HUES64 (cell line): ENCODE measurements at regions not wholly inside any gene's neighbourhood (a gene's known extent, or its start where the extent isn't known, plus 50 kb on each side); places are given as distances from the start of the nearest gene placed in this dataset.
"Not testable (repeated sequence)": the region's sequence is repeated elsewhere in the genome, so short reads cannot be mapped to it uniquely, and the experiment has no call there.

Experiments used
- H3K27ac ChIP-seq: 2 replicates; pipeline ENCODE4 v1.7.0; 2013; ENCODE audit warnings: low read depth, low read length, inconsistent platforms
- H3K27me3 ChIP-seq: 2 replicates; pipeline ENCODE4 v1.6.1; 2013; ENCODE audit warnings: mild to moderate bottlenecking, low read length; ENCODE audit not compliant: insufficient read depth
- H3K36me3 ChIP-seq: 2 replicates; pipeline ENCODE4 v1.6.1; 2013; ENCODE audit warnings: mild to moderate bottlenecking, low read length; ENCODE audit not compliant: insufficient read depth
- H3K4me1 ChIP-seq: 2 replicates; pipeline ENCODE4 v1.6.1; 2013; ENCODE audit warnings: mild to moderate bottlenecking, low read length, moderate library complexity; ENCODE audit not compliant: insufficient read depth
- H3K4me3 ChIP-seq: 2 replicates; pipeline ENCODE4 v1.5.1; 2013; ENCODE audit warnings: mild to moderate bottlenecking, low read length, moderate library complexity
- H3K9ac ChIP-seq: 2 replicates; pipeline ENCODE4 v1.6.1; 2013; ENCODE audit warnings: mild to moderate bottlenecking, low read depth, low read length
- H3K9me3 ChIP-seq: 2 replicates; pipeline ENCODE4 v1.6.1; 2013; ENCODE audit warnings: low read depth, low read length; ENCODE audit not compliant: insufficient read depth
- whole genome bisulfite sequencing: fragments of 150-250, 120-280 bp; methylation state at CpG from one replicate; pipeline ENCODE4 v1.1.7; 2013; ENCODE audit warnings: missing lambda C conversion rate; 5-methylcytosine and 5-hydroxymethylcytosine counted together

GRCh38 chr11:91483956-91484355 lies 740.7 kb upstream of the FAT3 start:
- not testable (repeated sequence) for H3K27ac ChIP-seq, H3K4me1 ChIP-seq, H3K27me3 ChIP-seq, H3K9ac ChIP-seq, H3K36me3 ChIP-seq, H3K4me3 ChIP-seq, H3K9me3 ChIP-seq
- WGBS, result 80% methylated on average over 1 of the region's 1 CpG

- not testable (repeated sequence) for H3K27me3 ChIP-seq, H3K36me3 ChIP-seq, H3K27ac ChIP-seq, H3K4me3 ChIP-seq, H3K9ac ChIP-seq, H3K4me1 ChIP-seq, H3K9me3 ChIP-seq
- no CpG with 5 or more reads among the region's 2 CpGs for WGBS
Measured at GRCh38 chr11:91481875-91482274, 742.7 kb upstream of the FAT3 start.

- no peak overlapping the region for H3K9ac ChIP-seq
- H3K4me1 ChIP-seq, result no peaks in the 10 kb centered on the region
- H3K27ac ChIP-seq, result no peak overlapping the region
- no peaks in the 10 kb centered on the region for H3K9me3 ChIP-seq
- H3K4me3 ChIP-seq, result no peak overlapping the region
- no peaks in the 10 kb centered on the region for H3K36me3 ChIP-seq
- no peaks in the 10 kb centered on the region for H3K27me3 ChIP-seq
- 89% methylated on average over 2 of the region's 3 CpGs for WGBS
Measured at GRCh38 chr11:91470656-91471055, 754.0 kb upstream of the FAT3 start.

- H3K27ac ChIP-seq, result no peak overlapping the region
- WGBS, result no CpG with 5 or more reads among the region's 1 CpG
- H3K9me3 ChIP-seq, result no peaks in the 10 kb centered on the region
- H3K27me3 ChIP-seq, result no peaks in the 10 kb centered on the region
- H3K4me3 ChIP-seq, result no peak overlapping the region
- no peaks in the 10 kb centered on the region for H3K4me1 ChIP-seq
- no peaks in the 10 kb centered on the region for H3K36me3 ChIP-seq
- no peak overlapping the region for H3K9ac ChIP-seq
Measured at GRCh38 chr11:91459840-91460239, 764.8 kb upstream of the FAT3 start.

- 88% methylated on average over 4 of the region's 4 CpGs for WGBS
- Histone ChIP-seq H3K27me3 (no peaks in the 10 kb centered on the region), H3K27ac (no peak overlapping the region), H3K9ac (no peak overlapping the region), H3K9me3 (no peaks in the 10 kb centered on the region), H3K4me1 (no peaks in the 10 kb centered on the region), H3K4me3 (no peak overlapping the region), H3K36me3 (no peaks in the 10 kb centered on the region)
Measured at GRCh38 chr11:91446267-91446666, 778.4 kb upstream of the FAT3 start.

GRCh38 chr11:91435694-91436395 lies 788.8 kb upstream of the FAT3 start:
- 82% methylated on average over 7 of the region's 7 CpGs for WGBS
- no peaks in the 10 kb centered on the region for H3K4me1 ChIP-seq

GRCh38 chr11:91433284-91434010 lies 791.2 kb upstream of the FAT3 start:
- no peaks in the 10 kb centered on the region for H3K9me3 ChIP-seq
- H3K4me1 ChIP-seq, result no peaks in the 10 kb centered on the region
- 89% methylated on average over 8 of the region's 8 CpGs for WGBS

More at GRCh38 chr11:91435694-91436395, 788.8 kb upstream of the FAT3 start:
- H3K9ac ChIP-seq, result no peak overlapping the region
- H3K36me3 ChIP-seq, result no peaks in the 10 kb centered on the region
- no peak overlapping the region for H3K4me3 ChIP-seq
- no peaks in the 10 kb centered on the region for H3K27me3 ChIP-seq
- no peaks in the 10 kb centered on the region for H3K9me3 ChIP-seq
- H3K27ac ChIP-seq, result no peak overlapping the region

GRCh38 chr11:91421641-91422040 lies 803.0 kb upstream of the FAT3 start:
- Histone ChIP-seq H3K9ac (no peak overlapping the region), H3K4me1 (no peaks in the 10 kb centered on the region), H3K4me3 (no peak overlapping the region), H3K9me3 (no peaks in the 10 kb centered on the region), H3K36me3 (no peaks in the 10 kb centered on the region), H3K27ac (no peak overlapping the region), H3K27me3 (no peaks in the 10 kb centered on the region)
- 92% methylated on average over 3 of the region's 3 CpGs for WGBS

More at GRCh38 chr11:91433284-91434010, 791.2 kb upstream of the FAT3 start:
- H3K4me3 ChIP-seq, result no peak overlapping the region
- no peak overlapping the region for H3K27ac ChIP-seq
- H3K27me3 ChIP-seq, result no peaks in the 10 kb centered on the region
- H3K9ac ChIP-seq, result no peak overlapping the region
- no peaks in the 10 kb centered on the region for H3K36me3 ChIP-seq

GRCh38 chr11:91407842-91408241 lies 816.8 kb upstream of the FAT3 start:
- no peak overlapping the region for H3K27ac ChIP-seq
- no peaks in the 10 kb centered on the region for H3K36me3 ChIP-seq
- no peak overlapping the region for H3K9ac ChIP-seq
- no peaks in the 10 kb centered on the region for H3K27me3 ChIP-seq
- no peaks in the 10 kb centered on the region for H3K9me3 ChIP-seq
- no peak overlapping the region for H3K4me3 ChIP-seq
- no peaks in the 10 kb centered on the region for H3K4me1 ChIP-seq

- Histone ChIP-seq H3K4me1 (no peaks in the 10 kb centered on the region), H3K9me3 (no peaks in the 10 kb centered on the region), H3K27ac (no peak overlapping the region), H3K27me3 (no peaks in the 10 kb centered on the region), H3K36me3 (no peaks in the 10 kb centered on the region), H3K4me3 (no peak overlapping the region), H3K9ac (no peak overlapping the region)
- 93% methylated on average over 2 of the region's 2 CpGs for WGBS
Measured at GRCh38 chr11:91406009-91406408, 818.6 kb upstream of the FAT3 start.

GRCh38 chr11:91404344-91404743 lies 820.3 kb upstream of the FAT3 start:
- Histone ChIP-seq H3K27me3 (no peaks in the 10 kb centered on the region), H3K9ac (no peak overlapping the region), H3K9me3 (no peaks in the 10 kb centered on the region), H3K27ac (no peak overlapping the region), H3K4me3 (no peak overlapping the region), H3K4me1 (no peaks in the 10 kb centered on the region), H3K36me3 (no peaks in the 10 kb centered on the region)

- Histone ChIP-seq H3K27ac (no peak overlapping the region), H3K27me3 (no peaks in the 10 kb centered on the region), H3K9ac (no peak overlapping the region), H3K36me3 (no peaks in the 10 kb centered on the region), H3K9me3 (no peaks in the 10 kb centered on the region), H3K4me3 (no peak overlapping the region), H3K4me1 (no peaks in the 10 kb centered on the region)
- WGBS, result 88% methylated on average over 2 of the region's 2 CpGs
Measured at GRCh38 chr11:91397134-91397468, 827.5 kb upstream of the FAT3 start.
